T-cell (primary cell): ENCODE measurements at regions not wholly inside any gene's neighbourhood (a gene's known extent, or its start where the extent isn't known, plus 50 kb on each side); places are given as distances from the start of the nearest gene placed in this dataset.

Source experiments
- ATAC-seq, 4 experiments: fragments of 200-7000 bp in 3 of 4; fragments of 150-1000 bp in 1 of 4; cut with Tn5 transposase; replicated peaks in 1 of 4; 1 replicate in 3 of 4; 2 replicates in 1 of 4; pipeline ENCODE4 v1.10.0; 2021; ENCODE audit warnings: moderate library complexity in 3 of 4, mild to moderate bottlenecking in 2 of 4, moderate number of reproducible peaks in 1 of 4
- CTCF ChIA-PET, 2 donors: fragments of 300-600 bp; sonication (Branson Sonifier 250); formaldehyde crosslinking; loops; one replicate each; lab custom pipeline; 2022; ENCODE audit warnings: antibody characterized with exemption in 2 of 2; lab: Charles Lee
- POLR2A ChIA-PET, 2 donors: fragments of 300-600 bp; sonication (Branson Sonifier 250); formaldehyde crosslinking; loops; one replicate each; lab custom pipeline; 2022; ENCODE audit warnings: antibody characterized with exemption in 2 of 2; lab: Charles Lee
- DNase-seq, 35 experiments: peaks; one replicate each; pipeline versions ENCODE4 v3.0.0 to v3.0.0-alpha.2; 2013 to 2023
- H3K27ac ChIP-seq: one replicate; pipeline ENCODE4 v1.5.1; 2013; ENCODE audit warnings: low read length
- H3K27me3 ChIP-seq, 2 experiments: replicated peaks in 1 of 2; 1 replicate in 1 of 2; 2 replicates in 1 of 2; pipeline versions ENCODE4 v1.6.1 to v1.7.0; 2013; ENCODE audit warnings: low read length in 1 of 2, mixed read lengths in 1 of 2; ENCODE audit not compliant: control insufficient read depth in 2 of 2, insufficient read depth in 2 of 2; ENCODE audit errors: extremely low read depth in 1 of 2
- H3K36me3 ChIP-seq, 2 donors: 1 replicate in 1 of 2; 2 replicates in 1 of 2; pipeline versions ENCODE4 v1.6.1 to v1.7.0; 2013; ENCODE audit warnings: low read length in 1 of 2; ENCODE audit not compliant: control insufficient read depth in 2 of 2, insufficient read depth in 1 of 2; ENCODE audit errors: extremely low read depth in 1 of 2
- H3K4me1 ChIP-seq, 2 experiments: 1 replicate in 1 of 2; 2 replicates in 1 of 2; pipeline versions ENCODE4 v1.6.1 to v1.7.0; 2013; ENCODE audit warnings: low read length in 2 of 2, mixed read lengths in 1 of 2; ENCODE audit not compliant: insufficient read depth in 2 of 2, control insufficient read depth in 1 of 2; ENCODE audit errors: extremely low read depth in 1 of 2
- H3K4me3 ChIP-seq, 2 donors: 1 replicate in 1 of 2; 2 replicates in 1 of 2; pipeline versions ENCODE4 v1.5.1 to v1.7.0; 2013; ENCODE audit warnings: mild to moderate bottlenecking in 2 of 2, low read length in 1 of 2, moderate library complexity in 1 of 2; ENCODE audit not compliant: control insufficient read depth in 1 of 2; ENCODE audit errors: extremely low read depth in 1 of 2
- H3K9me3 ChIP-seq: 2 replicates; pipeline ENCODE4 v1.7.0; 2013
- H3K27ac Mint-ChIP-seq, 2 donors: one replicate each; pipeline ENCODE4 v1.8.0; 2020 to 2021; ENCODE audit warnings: mild to moderate bottlenecking in 2 of 2, mixed read lengths in 2 of 2
- H3K27me3 Mint-ChIP-seq, 2 donors: one replicate each; pipeline ENCODE4 v1.8.0; 2021 to 2022; ENCODE audit warnings: mixed read lengths in 2 of 2
- H3K36me3 Mint-ChIP-seq: one replicate; pipeline ENCODE4 v1.8.0; 2021; ENCODE audit warnings: mixed read lengths
- H3K4me1 Mint-ChIP-seq, 3 donors: one replicate each; pipeline ENCODE4 v1.8.0; 2020 to 2022; ENCODE audit warnings: mixed read lengths in 3 of 3, mild to moderate bottlenecking in 1 of 3
- H3K4me3 Mint-ChIP-seq, 3 donors: one replicate each; pipeline ENCODE4 v1.8.0; 2020 to 2022; ENCODE audit warnings: mild to moderate bottlenecking in 3 of 3, mixed read lengths in 3 of 3, moderate library complexity in 3 of 3
- H3K9me3 Mint-ChIP-seq, 3 donors: one replicate each; pipeline ENCODE4 v1.8.0; 2020 to 2022; ENCODE audit warnings: mixed read lengths in 3 of 3
- WGBS: methylation state at CpG from one replicate; pipeline ENCODE4 v1.1.5; 2013; ENCODE audit warnings: missing lambda C conversion rate; ENCODE audit not compliant: insufficient coverage; 5-methylcytosine and 5-hydroxymethylcytosine counted together

- ATAC-seq, result no peak
These were observed 245.1 kb upstream of the LMCD1 start for GRCh38 chr3:8256441-8257071.

GRCh38 chr3:8261018-8261417, 240.6 kb upstream of the LMCD1 start:
- no peaks in the 10 kb centered on the region for H3K36me3 ChIP-seq
- ChIA-PET CTCF (no interaction called here), POLR2A (no interaction called here)
- Mint-ChIP-seq H3K27me3 (peaks cover 0 to 12% of the 10 kb centered on the region in 2 donors), H3K36me3 (peaks cover 3% of the 10 kb centered on the region), H3K4me3 (no peak overlapping the region), H3K4me1 (no peaks in the 10 kb centered on the region), H3K9me3 (peaks cover 0 to 15% (median 14%) of the 10 kb centered on the region in 3 donors), H3K27ac (no peak overlapping the region)
- H3K27ac ChIP-seq, result no peak overlapping the region
- no peaks in the 10 kb centered on the region for H3K9me3 ChIP-seq
- H3K4me1 ChIP-seq, result no peaks in the 10 kb centered on the region
- ATAC-seq, result no peak
- DNase-seq, result no peak
- H3K27me3 ChIP-seq, result no peaks in the 10 kb centered on the region
- WGBS, result no CpG with 5 or more reads among the region's 2 CpGs
- H3K4me3 ChIP-seq, result no peak overlapping the region

More at GRCh38 chr3:8256441-8257071, 245.1 kb upstream of the LMCD1 start:
- Mint-ChIP-seq H3K4me3 (no peak overlapping the region), H3K36me3 (peaks cover 1% of the 10 kb centered on the region), H3K27me3 (peaks cover 2 to 6% of the 10 kb centered on the region in 2 donors), H3K4me1 (no peaks in the 10 kb centered on the region), H3K27ac (no peak overlapping the region), H3K9me3 (peaks cover 0 to 12% (median 8%) of the 10 kb centered on the region in 3 donors)
- no peaks in the 10 kb centered on the region for H3K4me1 ChIP-seq
- ChIA-PET POLR2A (no interaction called here), CTCF (no interaction called here)
- no peaks in the 10 kb centered on the region for H3K36me3 ChIP-seq
- no peak for DNase-seq
- 67% methylated on average over 1 of the region's 3 CpGs for WGBS
- no peak overlapping the region for H3K4me3 ChIP-seq
- no peaks in the 10 kb centered on the region for H3K27me3 ChIP-seq
- no peak overlapping the region for H3K27ac ChIP-seq
- no peaks in the 10 kb centered on the region for H3K9me3 ChIP-seq

DNA sequence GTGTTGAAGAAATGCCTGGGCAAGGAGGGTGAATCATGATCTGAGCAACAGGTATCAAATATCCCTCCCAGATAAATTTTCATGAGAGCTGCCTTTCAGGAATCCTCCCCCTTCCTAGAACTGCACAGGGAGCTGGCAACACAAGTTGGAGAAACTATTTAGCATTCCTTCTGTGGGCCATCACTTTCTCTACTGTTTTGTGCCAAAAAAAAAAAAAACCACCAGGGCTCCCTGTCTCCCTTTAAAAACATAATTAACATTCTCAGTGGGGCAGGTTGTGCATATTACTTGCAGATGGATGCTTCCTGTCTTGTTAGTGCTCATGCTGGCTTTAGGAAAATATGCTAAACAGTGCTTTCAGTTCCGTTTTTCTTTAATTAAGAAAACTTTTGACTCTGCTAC, 234.9 kb upstream of the LMCD1 start:
- no peak overlapping the region for H3K27ac Mint-ChIP-seq
- ATAC-seq, result no peak
- H3K4me3 ChIP-seq, result no peak overlapping the region
- H3K36me3 ChIP-seq, result no peaks in the 10 kb centered on the region
- H3K9me3 ChIP-seq, result no peaks in the 10 kb centered on the region
- peaks cover under 1% of the 10 kb centered on the region for H3K36me3 Mint-ChIP-seq
- no peak overlapping the region for H3K4me3 Mint-ChIP-seq
- DNase-seq, result no peak
- H3K9me3 Mint-ChIP-seq, result peaks cover 0 to 4% (median 1%) of the 10 kb centered on the region in 3 donors
- WGBS, result 20% methylated on average over 1 of the region's 1 CpG
- CTCF ChIA-PET, result interaction anchor here in 1 of 2 donors (0.6 kb wide), 1 partner anchor 120 kb away, joined by 4 read pairs; no protein-coding TSS in a partner anchor
- no peaks in the 10 kb centered on the region for H3K27me3 ChIP-seq
- POLR2A ChIA-PET, result no interaction called here
- peaks cover 3 to 15% of the 10 kb centered on the region in 2 donors for H3K27me3 Mint-ChIP-seq
- H3K4me1 Mint-ChIP-seq, result no peaks in the 10 kb centered on the region
- H3K27ac ChIP-seq, result no peak overlapping the region
- H3K4me1 ChIP-seq, result no peaks in the 10 kb centered on the region

DNA sequence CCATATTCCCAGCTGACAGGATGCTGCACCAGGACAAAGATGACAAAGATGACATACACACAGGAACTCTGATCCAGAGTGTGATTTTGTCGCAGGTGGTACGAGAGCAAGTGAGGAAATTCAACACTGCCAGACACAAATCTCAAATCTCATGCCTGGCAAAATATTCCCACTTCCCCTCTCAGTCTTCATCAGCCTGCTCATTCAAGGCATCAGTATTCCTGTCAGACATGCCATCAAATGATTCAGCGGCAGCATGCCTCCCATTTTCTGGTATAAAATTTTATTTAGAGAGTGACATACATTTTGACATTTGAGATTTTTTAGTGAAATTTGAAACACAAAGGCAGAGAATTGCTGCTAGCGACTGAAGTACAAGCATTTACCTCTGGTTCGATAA, 228.1 kb upstream of the LMCD1 start:
- no peaks in the 10 kb centered on the region for H3K4me1 Mint-ChIP-seq
- 100% methylated on average over 2 of the region's 5 CpGs for WGBS
- no peak overlapping the region for H3K4me3 ChIP-seq

DNA sequence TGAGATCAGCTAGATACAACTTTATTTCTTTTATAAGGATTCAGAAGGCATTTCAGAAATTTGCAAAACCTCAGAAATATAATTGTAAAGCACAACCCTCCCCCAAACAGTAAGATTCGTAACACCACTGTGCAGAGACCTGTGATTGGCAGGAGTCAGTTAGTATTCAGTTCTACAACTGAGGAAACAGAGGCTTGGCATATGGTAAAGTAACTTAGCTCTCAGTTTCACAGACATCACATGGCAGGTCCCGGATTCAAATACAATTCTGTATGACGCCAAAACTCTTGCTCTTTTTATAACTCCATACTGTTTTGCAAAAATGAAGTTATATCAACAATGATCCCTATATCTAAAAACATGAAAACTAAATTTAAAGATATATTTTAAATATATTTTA, 225.6 kb upstream of the LMCD1 start:
- H3K4me3 Mint-ChIP-seq, result no peak overlapping the region

More for the DNA sequence above, 228.1 kb upstream of the LMCD1 start:
- H3K36me3 ChIP-seq, result no peaks in the 10 kb centered on the region
- no peaks in the 10 kb centered on the region for H3K4me1 ChIP-seq
- Mint-ChIP-seq H3K27me3 (peaks cover 4 to 7% of the 10 kb centered on the region in 2 donors), H3K4me3 (no peak overlapping the region), H3K36me3 (no peaks in the 10 kb centered on the region), H3K9me3 (peaks cover 0 to 7% (median 5%) of the 10 kb centered on the region in 3 donors), H3K27ac (no peak overlapping the region)
- CTCF ChIA-PET, result no interaction called here
- no peaks in the 10 kb centered on the region for H3K9me3 ChIP-seq
- DNase-seq (no peak), ATAC-seq (no peak)
- no peaks in the 10 kb centered on the region for H3K27me3 ChIP-seq
- H3K27ac ChIP-seq, result no peak overlapping the region
- POLR2A ChIA-PET, result no interaction called here

DNA sequence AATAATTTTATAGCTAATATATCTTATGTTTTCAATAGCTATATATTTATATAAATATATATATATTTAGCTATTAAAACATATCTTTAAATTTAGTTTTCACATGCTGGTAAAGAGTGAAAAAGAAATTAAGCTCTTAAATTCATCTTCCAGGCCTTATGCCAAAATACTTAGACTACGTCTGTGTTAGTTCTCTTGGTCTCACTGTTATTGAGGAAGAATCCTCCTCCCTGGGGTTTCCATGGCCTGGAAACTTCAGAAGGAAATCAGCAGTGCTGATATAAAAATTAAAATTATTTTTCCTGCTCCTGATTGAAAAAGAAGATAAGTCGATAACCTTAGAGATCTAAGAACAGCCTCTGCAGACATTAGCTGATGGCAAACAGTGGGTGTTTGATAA, 225.1 kb upstream of the LMCD1 start:
- POLR2A ChIA-PET, result no interaction called here

More for the DNA sequence above, 225.6 kb upstream of the LMCD1 start:
- no peak for DNase-seq
- no peaks in the 10 kb centered on the region for H3K9me3 ChIP-seq
- POLR2A ChIA-PET, result no interaction called here
- H3K36me3 ChIP-seq, result no peaks in the 10 kb centered on the region
- no peak overlapping the region for H3K27ac ChIP-seq
- no peak for ATAC-seq
- Mint-ChIP-seq H3K9me3 (peaks cover 0 to 7% (median 5%) of the 10 kb centered on the region in 3 donors), H3K27ac (no peak overlapping the region), H3K27me3 (peaks cover 7 to 8% of the 10 kb centered on the region in 2 donors), H3K36me3 (no peaks in the 10 kb centered on the region), H3K4me1 (no peaks in the 10 kb centered on the region)
- H3K4me3 ChIP-seq, result no peak overlapping the region
- no peaks in the 10 kb centered on the region for H3K4me1 ChIP-seq
- H3K27me3 ChIP-seq, result no peaks in the 10 kb centered on the region
- CTCF ChIA-PET, result interaction anchor here in 1 of 2 donors (0.9 kb wide), 2 partner anchors 9 to 26 kb away, joined by 4 to 6 read pairs; no protein-coding TSS in a partner anchor
- WGBS, result no CpG with 5 or more reads among the region's 3 CpGs

More for the DNA sequence above, 225.1 kb upstream of the LMCD1 start:
- no peaks in the 10 kb centered on the region for H3K36me3 ChIP-seq
- Mint-ChIP-seq H3K9me3 (peaks cover 0 to 7% (median 5%) of the 10 kb centered on the region in 3 donors), H3K27me3 (peaks cover 7 to 8% of the 10 kb centered on the region in 2 donors), H3K4me1 (no peaks in the 10 kb centered on the region), H3K4me3 (no peak overlapping the region), H3K36me3 (no peaks in the 10 kb centered on the region), H3K27ac (no peak overlapping the region)
- H3K9me3 ChIP-seq, result no peaks in the 10 kb centered on the region
- no peaks in the 10 kb centered on the region for H3K27me3 ChIP-seq
- no peak for DNase-seq
- no peaks in the 10 kb centered on the region for H3K4me1 ChIP-seq
- H3K27ac ChIP-seq, result no peak overlapping the region
- no peak for ATAC-seq
- no peak overlapping the region for H3K4me3 ChIP-seq
- CTCF ChIA-PET, result interaction anchor here in 1 of 2 donors (0.9 kb wide), 2 partner anchors 9 to 25 kb away, joined by 4 to 6 read pairs; no protein-coding TSS in a partner anchor
- WGBS, result no CpG with 5 or more reads among the region's 2 CpGs
